Esophagus squamous epithelium (tissue), 5 donors: ENCODE measurements at regions not wholly inside any gene's neighbourhood (a gene's known extent, or its start where the extent isn't known, plus 50 kb on each side); places are given as distances from the start of the nearest gene placed in this dataset.

Source experiments
- DNase-seq: peaks from one replicate; lab custom pipeline; 2025; lab: John Stamatoyannopoulos, UW
- H3K27ac ChIP-seq, 4 donors: fragments of 200-600 bp; sonication (generic); one replicate each; pipeline ENCODE4 v1.5.1; 2016 to 2019; ENCODE audit warnings: mild to moderate bottlenecking in 1 of 4
- H3K27me3 ChIP-seq, 4 donors: fragments of 200-600 bp; sonication (generic); 1 replicate in 3 of 4; 2 replicates in 1 of 4; pipeline versions ENCODE4 v1.5.1 to v1.6.0; 2017 to 2021; ENCODE audit warnings: antibody characterized with exemption in 1 of 4
- H3K36me3 ChIP-seq, 3 donors: fragments of 200-600 bp; sonication (generic); one replicate each; pipeline ENCODE4 v1.5.1; 2016 to 2019
- H3K4me1 ChIP-seq, 3 donors: fragments of 200-600 bp; sonication (generic); one replicate each; pipeline ENCODE4 v1.5.1; 2017 to 2019
- H3K4me3 ChIP-seq, 4 donors: fragments of 200-600 bp; sonication (generic); 1 replicate in 3 of 4; 2 replicates in 1 of 4; pipeline ENCODE4 v1.5.1; 2016 to 2019; ENCODE audit warnings: mild to moderate bottlenecking in 2 of 4, moderate library complexity in 1 of 4
- H3K9me3 ChIP-seq, 3 donors: fragments of 200-600 bp; sonication (generic); one replicate each; pipeline ENCODE4 v1.5.1; 2016 to 2019
- CTCF ChIP-seq, 6 experiments: fragments of 450-650 bp in 4 of 6; fragments of 200-600 bp in 2 of 6; sonication (generic) in 2 of 6; IDR thresholded peaks; one replicate each; pipeline ENCODE4 v1.5.1; 2016 to 2019; ENCODE audit warnings: antibody characterized with exemption in 6 of 6, mild to moderate bottlenecking in 4 of 6, moderate library complexity in 4 of 6
- POLR2A ChIP-seq, 4 donors: fragments of 450-650 bp; IDR thresholded peaks; one replicate each; pipeline ENCODE4 v1.6.1; 2017; ENCODE audit warnings: antibody characterized with exemption in 4 of 4, mild to moderate bottlenecking in 4 of 4, moderate library complexity in 3 of 4
- WGBS, 2 donors: methylation state at CpG; one replicate each; pipeline ENCODE4 v1.1.5; 2018; 5-methylcytosine and 5-hydroxymethylcytosine counted together
- intact Hi-C: fragments of 100-400 bp; cut with DNase I; formaldehyde crosslinking; loops from one replicate; pipeline ENCODE4 v1.15.0; 2022
- donor health status: DM: yes; HTN: yes; CAD: no.

- Histone ChIP-seq H3K27ac (no peak overlapping the region), H3K27me3 (no peaks in the 10 kb centered on the region), H3K9me3 (no peaks in the 10 kb centered on the region), H3K36me3 (no peaks in the 10 kb centered on the region), H3K4me3 (no peak overlapping the region), H3K4me1 (no peaks in the 10 kb centered on the region)
- intact Hi-C loops, result no loop called here
- no peak for TF ChIP-seq CTCF (IDR thresholded peaks at IDR 0.05)
- TF ChIP-seq POLR2A (IDR thresholded peaks at IDR 0.05), result no peak
- DNase-seq, result no peak
- WGBS, 2 donors, result 56 to 71% methylated on average over 1 of the region's 1 CpG
These were observed 441.0 kb downstream of the CDK5RAP2 start for GRCh38 chr9:120138955-120139354.

- WGBS, 2 donors, result 38 to 43% methylated on average over 5 of the region's 5 CpGs
- H3K4me1 ChIP-seq, result no peaks in the 10 kb centered on the region
- intact Hi-C loops, result no loop called here
- H3K27ac ChIP-seq, result no peak overlapping the region
- TF ChIP-seq CTCF (IDR thresholded peaks at IDR 0.05) (no peak), POLR2A (IDR thresholded peaks at IDR 0.05) (no peak)
- no peak overlapping the region for H3K4me3 ChIP-seq
- DNase-seq, result no peak
- H3K27me3 ChIP-seq, result no peaks in the 10 kb centered on the region
- H3K36me3 ChIP-seq, result no peaks in the 10 kb centered on the region
- H3K9me3 ChIP-seq, result no peaks in the 10 kb centered on the region
These were observed 442.7 kb downstream of the CDK5RAP2 start for GRCh38 chr9:120137186-120137840.

- H3K4me1 ChIP-seq, result no peaks in the 10 kb centered on the region
- no peak overlapping the region for H3K4me3 ChIP-seq
- no peaks in the 10 kb centered on the region for H3K9me3 ChIP-seq
- no peak for DNase-seq
- H3K27ac ChIP-seq, result no peak overlapping the region
- intact Hi-C loops, result no loop called here
- H3K36me3 ChIP-seq, result no peaks in the 10 kb centered on the region
- WGBS, 2 donors, result 46 to 56% methylated on average over 1 of the region's 1 CpG
- H3K27me3 ChIP-seq, result no peaks in the 10 kb centered on the region
- TF ChIP-seq POLR2A (IDR thresholded peaks at IDR 0.05) (no peak), CTCF (IDR thresholded peaks at IDR 0.05) (no peak)
These were observed 443.3 kb downstream of the CDK5RAP2 start for GRCh38 chr9:120136696-120137095.

- Histone ChIP-seq H3K27me3 (no peaks in the 10 kb centered on the region), H3K4me3 (no peak overlapping the region), H3K27ac (no peak overlapping the region), H3K4me1 (no peaks in the 10 kb centered on the region), H3K36me3 (no peaks in the 10 kb centered on the region), H3K9me3 (no peaks in the 10 kb centered on the region)
- TF ChIP-seq POLR2A (IDR thresholded peaks at IDR 0.05), result no peak
- no peak for TF ChIP-seq CTCF (IDR thresholded peaks at IDR 0.05)
- 76% methylated on average over 4 of the region's 4 CpGs for WGBS, 2 donors
- DNase-seq, result no peak
- intact Hi-C loops, result no loop called here
These were observed 462.9 kb downstream of the CDK5RAP2 start for GRCh38 chr9:120117081-120117480.

GRCh38 chr9:120110520-120110919 lies 469.4 kb downstream of the CDK5RAP2 start:
- H3K27ac ChIP-seq, result no peak overlapping the region
- no peaks in the 10 kb centered on the region for H3K9me3 ChIP-seq
- intact Hi-C loops, result no loop called here
- H3K4me1 ChIP-seq, result no peaks in the 10 kb centered on the region
- no peaks in the 10 kb centered on the region for H3K36me3 ChIP-seq
- TF ChIP-seq POLR2A (IDR thresholded peaks at IDR 0.05) (no peak), CTCF (IDR thresholded peaks at IDR 0.05) (no peak)
- DNase-seq, result no peak
- H3K4me3 ChIP-seq, result no peak overlapping the region
- H3K27me3 ChIP-seq, result no peaks in the 10 kb centered on the region
- WGBS, 2 donors, result 71 to 80% methylated on average over 1 of the region's 1 CpG
